ENCODE measurements at regions not wholly inside any gene's neighbourhood (a gene's known extent, or its start where the extent isn't known, plus 50 kb on each side); places are given as distances from the start of the nearest gene placed in this dataset.

GRCh38 chr3:23676093-23676492 lies 129.7 kb upstream of the UBE2E1 start:
- H3K79me2 ChIP-seq (ENCODE audit: control insufficient read depth, insufficient read depth, low read length) = no peaks in the 10 kb centered on the region
- CTCF ChIA-PET = interaction anchor here (1.2 kb wide), 1 partner anchor 12 kb away, joined by 3 read pairs; no protein-coding TSS in a partner anchor
- no peak overlapping the region for H3K4me3 ChIP-seq (replicated peaks in 1 of 3; ENCODE audit: insufficient read depth in 1 of 3, low read depth in 1 of 3, low read length in 3 of 3)
- no peak overlapping the region for H3K4me2 ChIP-seq (ENCODE audit: insufficient read depth, low read length)
- no peaks in the 10 kb centered on the region for H3K27me3 ChIP-seq (ENCODE audit: control insufficient read depth in 2 of 2, insufficient read depth in 2 of 2, low read length in 2 of 2)
- no peak for DNase-seq (ENCODE audit: low read depth, low spot score)
- FAIRE-seq = no peak
- no peaks in the 10 kb centered on the region for H4K20me1 ChIP-seq (replicated peaks; ENCODE audit: control insufficient read depth, extremely low read depth, insufficient read depth, low read length)
- H3K9ac ChIP-seq (replicated peaks; ENCODE audit: extremely low read depth, insufficient read depth, low read length) = no peak overlapping the region
- no peaks in the 10 kb centered on the region for H3K9me1 ChIP-seq (replicated peaks; ENCODE audit: control insufficient read depth, extremely low read depth, insufficient read depth, low read length)
- H3K36me3 ChIP-seq (ENCODE audit: control insufficient read depth in 2 of 2, extremely low read depth in 1 of 2, insufficient read depth in 2 of 2, low read length in 2 of 2) = no peaks in the 10 kb centered on the region
- no TSS peak for BruUV-seq (replicated peaks)
- no peak for TF ChIP-seq MAX (IDR thresholded peaks at IDR 0.05; ENCODE audit: insufficient read depth, insufficient read length)
- TF ChIP-seq EZH2 (IDR thresholded peaks at IDR 0.05; ENCODE audit: borderline replicate concordance, low read depth, low read length, severe bottlenecking) = no peak
- no peak for TF ChIP-seq FOS (IDR thresholded peaks at IDR 0.05; ENCODE audit: borderline replicate concordance, insufficient read depth, low read length)
- TF ChIP-seq POLR2A (IDR thresholded peaks at IDR 0.05; ENCODE audit: low read depth, low read length) = no peak
- TF ChIP-seq JUN (IDR thresholded peaks at IDR 0.05; ENCODE audit: borderline replicate concordance, insufficient read depth, insufficient read length, low read depth) = no peak
- no peak for TF ChIP-seq GATA2 (IDR thresholded peaks at IDR 0.05; ENCODE audit: insufficient read depth, insufficient read length, low read depth, low read length)
- TF ChIP-seq POLR2AphosphoS5 (IDR thresholded peaks at IDR 0.05; ENCODE audit: insufficient read depth, low read depth, low read length) = no peak
- TF ChIP-seq MYC (IDR thresholded peaks at IDR 0.05; ENCODE audit: low read depth, low read length) = no peak
- no peak for TF ChIP-seq CTCF (IDR thresholded peaks at IDR 0.05; ENCODE audit: extremely low read depth in 1 of 2, insufficient read depth in 1 of 2, low read depth in 1 of 2, low read length in 2 of 2)
- POLR2A ChIA-PET = no interaction called here
- H3K27ac ChIP-seq (ENCODE audit: insufficient read depth, low read depth, low read length) = no peak overlapping the region
- dilution Hi-C loops (cut with MboI; ENCODE audit: extremely low pct_ligation_motif_present, low sequenced_read_pairs) (no loop called here), intact Hi-C loops (cut with micrococcal nuclease) (no loop called here)
- no peak overlapping the region for H2AFZ ChIP-seq (ENCODE audit: low read depth, low read length)
- H3K9me3 ChIP-seq (replicated peaks; ENCODE audit: control insufficient read depth, insufficient read depth, low read length) = no peaks in the 10 kb centered on the region
- peaks cover 7% of the 10 kb centered on the region for H3K4me1 ChIP-seq (ENCODE audit: control insufficient read depth, extremely low read depth, insufficient read depth, low read length)

Measured in endothelial cell of umbilical vein (primary cell).